ENCODE measurements at regions not wholly inside any gene's neighbourhood (a gene's known extent, or its start where the extent isn't known, plus 50 kb on each side); places are given as distances from the start of the nearest gene placed in this dataset.

DNA sequence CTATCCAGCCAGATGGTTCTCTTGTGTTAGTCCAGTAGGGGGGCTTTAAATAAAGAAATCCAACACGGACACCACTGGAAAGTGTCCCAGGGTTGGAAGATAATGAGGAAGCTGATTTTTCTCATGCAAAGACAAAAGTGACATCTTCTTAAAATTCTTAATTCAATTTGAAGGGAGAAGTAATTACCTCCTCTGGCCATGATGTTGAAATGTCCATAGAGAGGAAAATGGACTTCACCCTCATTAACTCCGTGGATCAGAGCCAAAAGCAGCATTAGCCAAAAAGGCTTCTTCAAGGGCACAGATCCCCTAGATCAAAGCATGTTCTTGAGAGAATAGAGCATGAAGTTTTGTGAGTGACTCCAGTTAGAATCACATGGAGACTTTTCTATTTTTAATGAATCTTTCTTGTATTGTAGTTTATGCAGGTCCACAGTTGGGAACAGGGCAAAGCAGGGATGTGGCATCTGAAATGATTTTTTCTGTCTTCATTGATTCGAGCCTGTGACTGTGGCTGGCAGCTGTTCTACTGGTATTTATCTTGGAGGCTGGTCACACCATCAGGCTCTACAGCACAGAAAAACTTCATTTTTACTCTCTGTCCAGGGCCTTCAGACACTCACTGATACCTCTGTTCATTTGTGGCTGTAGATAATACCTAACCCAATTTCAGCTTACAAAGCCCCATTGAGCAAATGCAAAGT lies 1002.5 kb downstream of the AACS start:
- TF ChIP-seq, protein P1, sequence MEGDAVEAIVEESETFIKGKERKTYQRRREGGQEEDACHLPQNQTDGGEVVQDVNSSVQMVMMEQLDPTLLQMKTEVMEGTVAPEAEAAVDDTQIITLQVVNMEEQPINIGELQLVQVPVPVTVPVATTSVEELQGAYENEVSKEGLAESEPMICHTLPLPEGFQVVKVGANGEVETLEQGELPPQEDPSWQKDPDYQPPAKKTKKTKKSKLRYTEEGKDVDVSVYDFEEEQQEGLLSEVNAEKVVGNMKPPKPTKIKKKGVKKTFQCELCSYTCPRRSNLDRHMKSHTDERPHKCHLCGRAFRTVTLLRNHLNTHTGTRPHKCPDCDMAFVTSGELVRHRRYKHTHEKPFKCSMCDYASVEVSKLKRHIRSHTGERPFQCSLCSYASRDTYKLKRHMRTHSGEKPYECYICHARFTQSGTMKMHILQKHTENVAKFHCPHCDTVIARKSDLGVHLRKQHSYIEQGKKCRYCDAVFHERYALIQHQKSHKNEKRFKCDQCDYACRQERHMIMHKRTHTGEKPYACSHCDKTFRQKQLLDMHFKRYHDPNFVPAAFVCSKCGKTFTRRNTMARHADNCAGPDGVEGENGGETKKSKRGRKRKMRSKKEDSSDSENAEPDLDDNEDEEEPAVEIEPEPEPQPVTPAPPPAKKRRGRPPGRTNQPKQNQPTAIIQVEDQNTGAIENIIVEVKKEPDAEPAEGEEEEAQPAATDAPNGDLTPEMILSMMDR (conservative IDR thresholded peaks at IDR 0.05; ENCODE audit: low read length): no peak
- no peak for TF ChIP-seq EZH2phosphoT487 (IDR thresholded peaks at IDR 0.05; ENCODE audit: borderline replicate concordance, low read depth, low read length)
